ENCODE measurements at regions not wholly inside any gene's neighbourhood (a gene's known extent, or its start where the extent isn't known, plus 50 kb on each side); places are given as distances from the start of the nearest gene placed in this dataset.

- Histone ChIP-seq H3K9ac (ENCODE audit: low read depth, low read length) (no peak overlapping the region), H3K27ac (ENCODE audit: low read length) (no peak overlapping the region), H3K79me2 (ENCODE audit: insufficient read depth, low read length) (no peaks in the 10 kb centered on the region), H3K4me1 (ENCODE audit: insufficient read depth, low read length) (no peaks in the 10 kb centered on the region), H3K9me3 (ENCODE audit: insufficient read depth, low read length, severe bottlenecking) (peaks cover 3% of the 10 kb centered on the region), H3K4me2 (ENCODE audit: insufficient read depth, low read length) (no peak overlapping the region), H3K4me3 (ENCODE audit: low read depth in 1 of 2, low read length in 2 of 2) (no peak overlapping the region), H3K27me3 (ENCODE audit: insufficient read depth, low read length, poor library complexity) (no peaks in the 10 kb centered on the region), H3K36me3 (ENCODE audit: insufficient read depth, low read length) (no peaks in the 10 kb centered on the region), H4K20me1 (ENCODE audit: insufficient read depth, low read length) (no peaks in the 10 kb centered on the region), H2AFZ (ENCODE audit: low read depth, low read length) (no peak overlapping the region)
- DNase-seq (no peak), ATAC-seq (ENCODE audit: insufficient read depth, low read depth) (no peak)
- TF ChIP-seq CTCF (IDR thresholded peaks at IDR 0.05; ENCODE audit: borderline replicate concordance, extremely low read depth, low read length, poor library complexity, severe bottlenecking) (no peak), EZH2 (IDR thresholded peaks at IDR 0.05; ENCODE audit: borderline replicate concordance, low read depth, low read length, severe bottlenecking) (no peak)
Observed at GRCh38 chr6:169897601-169898358, 146.4 kb downstream of the ERMARD start.

GRCh38 chr6:169896826-169897456 lies 145.5 kb downstream of the ERMARD start:
- DNase-seq (no peak), ATAC-seq (ENCODE audit: insufficient read depth, low read depth) (no peak)
- Histone ChIP-seq H3K9me3 (ENCODE audit: insufficient read depth, low read length, severe bottlenecking) (peaks cover 3% of the 10 kb centered on the region), H3K27me3 (ENCODE audit: insufficient read depth, low read length, poor library complexity) (no peaks in the 10 kb centered on the region), H3K4me1 (ENCODE audit: insufficient read depth, low read length) (no peaks in the 10 kb centered on the region), H2AFZ (ENCODE audit: low read depth, low read length) (no peak overlapping the region), H3K27ac (ENCODE audit: low read length) (no peak overlapping the region), H4K20me1 (ENCODE audit: insufficient read depth, low read length) (no peaks in the 10 kb centered on the region), H3K36me3 (ENCODE audit: insufficient read depth, low read length) (no peaks in the 10 kb centered on the region), H3K79me2 (ENCODE audit: insufficient read depth, low read length) (no peaks in the 10 kb centered on the region), H3K4me3 (ENCODE audit: low read depth in 1 of 2, low read length in 2 of 2) (no peak overlapping the region), H3K9ac (ENCODE audit: low read depth, low read length) (no peak overlapping the region), H3K4me2 (ENCODE audit: insufficient read depth, low read length) (no peak overlapping the region)
- no peak for TF ChIP-seq CTCF (IDR thresholded peaks at IDR 0.05; ENCODE audit: borderline replicate concordance, extremely low read depth, low read length, poor library complexity, severe bottlenecking)

- H3K9me3 ChIP-seq (ENCODE audit: insufficient read depth, low read length, severe bottlenecking), result peaks cover 2% of the 10 kb centered on the region
- H3K79me2 ChIP-seq (ENCODE audit: insufficient read depth, low read length), result no peaks in the 10 kb centered on the region
- H3K27ac ChIP-seq (ENCODE audit: low read length), result no peak overlapping the region
- no peak for TF ChIP-seq CTCF (IDR thresholded peaks at IDR 0.05; ENCODE audit: borderline replicate concordance, extremely low read depth, low read length, poor library complexity, severe bottlenecking)
- no peak for TF ChIP-seq EZH2 (IDR thresholded peaks at IDR 0.05; ENCODE audit: borderline replicate concordance, low read depth, low read length, severe bottlenecking)
- no peaks in the 10 kb centered on the region for H3K4me1 ChIP-seq (ENCODE audit: insufficient read depth, low read length)
- H2AFZ ChIP-seq (ENCODE audit: low read depth, low read length), result no peak overlapping the region
- no peaks in the 10 kb centered on the region for H3K36me3 ChIP-seq (ENCODE audit: insufficient read depth, low read length)
- H3K4me2 ChIP-seq (ENCODE audit: insufficient read depth, low read length), result no peak overlapping the region
- ATAC-seq (ENCODE audit: insufficient read depth, low read depth), result no peak
- no peak overlapping the region for H3K4me3 ChIP-seq (ENCODE audit: low read depth in 1 of 2, low read length in 2 of 2)
- H3K9ac ChIP-seq (ENCODE audit: low read depth, low read length), result no peak overlapping the region
- no peaks in the 10 kb centered on the region for H4K20me1 ChIP-seq (ENCODE audit: insufficient read depth, low read length)
- no peak for DNase-seq
- H3K27me3 ChIP-seq (ENCODE audit: insufficient read depth, low read length, poor library complexity), result no peaks in the 10 kb centered on the region
Observed at GRCh38 chr6:169895926-169896761, 144.7 kb downstream of the ERMARD start.

All from DND-41 (cell line).